Endodermal cell (in vitro differentiated cells): ENCODE measurements at regions not wholly inside any gene's neighbourhood (a gene's known extent, or its start where the extent isn't known, plus 50 kb on each side); places are given as distances from the start of the nearest gene placed in this dataset.

Experiments used
- DNase-seq: peaks from one replicate; pipeline ENCODE4 v3.0.0-alpha.2; 2017
- H3K27ac ChIP-seq: 2 replicates; pipeline ENCODE4 v1.5.1; 2013; ENCODE audit warnings: mild to moderate bottlenecking, low read depth, low read length, moderate library complexity
- H3K27me3 ChIP-seq: 2 replicates; pipeline ENCODE4 v1.6.1; 2013; ENCODE audit warnings: mild to moderate bottlenecking, low read length, moderate library complexity; ENCODE audit not compliant: insufficient read depth, control insufficient read depth, poor library complexity, severe bottlenecking
- H3K36me3 ChIP-seq: 2 replicates; pipeline ENCODE4 v1.7.0; 2013; ENCODE audit warnings: mild to moderate bottlenecking, low read length, moderate library complexity; ENCODE audit not compliant: control insufficient read depth, insufficient read depth
- H3K4me1 ChIP-seq: one replicate; pipeline ENCODE4 v1.7.0; 2013; ENCODE audit warnings: low read length; ENCODE audit not compliant: control insufficient read depth, insufficient read depth
- H3K4me3 ChIP-seq: 2 replicates; pipeline ENCODE4 v1.5.1; 2013; ENCODE audit warnings: mild to moderate bottlenecking, low read length, moderate library complexity
- H3K9ac ChIP-seq: 2 replicates; pipeline ENCODE4 v1.6.1; 2013; ENCODE audit warnings: mild to moderate bottlenecking, low read length, moderate library complexity; ENCODE audit not compliant: poor library complexity, severe bottlenecking; ENCODE audit errors: extremely low read depth
- H3K9me3 ChIP-seq: 2 replicates; pipeline ENCODE4 v1.6.1; 2013; ENCODE audit warnings: mild to moderate bottlenecking, low read length, moderate library complexity; ENCODE audit not compliant: control insufficient read depth
- H3K27ac Mint-ChIP-seq: 2 replicates; pipeline ENCODE4 v1.8.0; 2020; ENCODE audit warnings: mixed read lengths
- H3K27me3 Mint-ChIP-seq: 2 replicates; pipeline ENCODE4 v1.8.0; 2021; ENCODE audit warnings: mild to moderate bottlenecking, mixed read lengths; ENCODE audit not compliant: insufficient read depth
- H3K36me3 Mint-ChIP-seq: 2 replicates; pipeline ENCODE4 v1.8.0; 2020; ENCODE audit warnings: low read depth, mixed read lengths
- H3K4me1 Mint-ChIP-seq: 2 replicates; pipeline ENCODE4 v1.8.0; 2020; ENCODE audit warnings: mixed read lengths
- H3K4me3 Mint-ChIP-seq: 2 replicates; pipeline ENCODE4 v1.8.0; 2020; ENCODE audit warnings: mild to moderate bottlenecking, moderate library complexity, mixed read lengths
- H3K9me3 Mint-ChIP-seq: 2 replicates; pipeline ENCODE4 v1.8.0; 2020; ENCODE audit warnings: mild to moderate bottlenecking, mixed read lengths
- CTCF ChIP-seq: fragments of 200-600 bp; sonication (generic); conservative IDR thresholded peaks from 2 replicates; pipeline ENCODE4 v1.5.0; 2021; ENCODE audit warnings: antibody characterized with exemption, mild to moderate bottlenecking
- whole genome bisulfite sequencing, 2 experiments: methylation state at CpG; one replicate each; pipeline versions ENCODE4 v1.1.5 to v1.1.7; 2013; ENCODE audit warnings: missing lambda C conversion rate in 2 of 2, mixed read lengths in 1 of 2; ENCODE audit not compliant: insufficient coverage in 1 of 2, insufficient read length in 1 of 2; 5-methylcytosine and 5-hydroxymethylcytosine counted together

GRCh38 chr12:42905419-42905705 lies 315.8 kb upstream of the PRICKLE1 start:
- no peaks in the 10 kb centered on the region for H3K4me1 ChIP-seq
- peaks cover 13% of the 10 kb centered on the region for H3K9me3 Mint-ChIP-seq
- peaks cover 28% of the 10 kb centered on the region for H3K9me3 ChIP-seq
- H3K4me3 ChIP-seq = no peak overlapping the region
- H3K4me1 Mint-ChIP-seq = peaks cover 2% of the 10 kb centered on the region
- H3K27ac Mint-ChIP-seq = no peak overlapping the region
- 90% methylated on average over 2 of the region's 2 CpGs; no CpG with 5 or more reads in 1 of the 2 experiments for WGBS, 2 experiments
- no peaks in the 10 kb centered on the region for H3K36me3 ChIP-seq
- no peak overlapping the region for H3K4me3 Mint-ChIP-seq
- peaks cover 6% of the 10 kb centered on the region for H3K36me3 Mint-ChIP-seq
- no peak for TF ChIP-seq CTCF
- DNase-seq = no peak
- H3K27ac ChIP-seq = no peak overlapping the region
- H3K27me3 Mint-ChIP-seq = no peaks in the 10 kb centered on the region
- no peaks in the 10 kb centered on the region for H3K27me3 ChIP-seq
- no peak overlapping the region for H3K9ac ChIP-seq

DNA sequence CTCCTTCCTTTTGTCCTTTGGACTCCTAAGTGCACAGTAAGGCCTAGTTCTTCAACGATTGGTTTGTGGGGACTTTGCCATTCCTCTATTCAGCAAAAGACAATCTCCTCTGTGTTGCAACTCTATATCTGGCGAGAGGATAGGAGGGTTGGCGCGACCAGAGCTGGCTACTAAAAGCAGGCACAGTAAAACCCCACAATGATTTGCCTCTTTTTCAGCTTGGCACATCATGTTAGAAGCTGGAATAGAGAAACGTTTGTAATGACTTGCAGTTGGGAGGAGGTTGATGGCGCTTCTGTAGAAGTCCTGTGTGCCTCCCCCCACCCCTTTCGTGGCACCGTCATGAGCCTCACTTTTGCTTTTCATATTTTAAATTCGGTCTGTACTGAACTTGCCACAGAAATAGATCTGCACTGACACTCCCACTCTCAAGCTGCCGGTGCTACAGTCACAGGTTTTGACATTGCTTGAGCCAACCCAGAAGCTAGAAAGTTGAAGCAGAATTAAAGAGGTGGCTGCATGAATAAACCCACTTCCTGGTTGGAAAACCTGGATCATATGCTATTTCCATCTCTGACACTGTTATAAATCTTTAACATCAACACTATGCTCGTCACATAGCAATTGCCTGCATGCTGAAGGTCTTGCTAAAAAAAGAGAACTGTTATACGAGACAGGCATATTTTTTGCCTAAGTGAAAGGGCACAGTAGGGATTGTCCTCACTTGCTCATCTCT lies 315.3 kb upstream of the PRICKLE1 start:
- no peak overlapping the region for H3K9ac ChIP-seq
- no peaks in the 10 kb centered on the region for H3K4me1 ChIP-seq
- peaks cover 13% of the 10 kb centered on the region for H3K9me3 Mint-ChIP-seq
- no peak overlapping the region for H3K4me3 ChIP-seq
- H3K36me3 ChIP-seq = no peaks in the 10 kb centered on the region
- DNase-seq = no peak
- WGBS, 2 experiments = 95 to 100% methylated on average over 5 to 12 of the region's 12 CpGs
- no peaks in the 10 kb centered on the region for H3K27me3 Mint-ChIP-seq
- H3K36me3 Mint-ChIP-seq = peaks cover 6% of the 10 kb centered on the region
- no peak for TF ChIP-seq CTCF
- H3K4me1 Mint-ChIP-seq = peaks cover 2% of the 10 kb centered on the region
- H3K9me3 ChIP-seq = peaks cover 28% of the 10 kb centered on the region
- H3K4me3 Mint-ChIP-seq = no peak overlapping the region
- no peak overlapping the region for H3K27ac Mint-ChIP-seq
- no peaks in the 10 kb centered on the region for H3K27me3 ChIP-seq
- H3K27ac ChIP-seq = no peak overlapping the region

DNA sequence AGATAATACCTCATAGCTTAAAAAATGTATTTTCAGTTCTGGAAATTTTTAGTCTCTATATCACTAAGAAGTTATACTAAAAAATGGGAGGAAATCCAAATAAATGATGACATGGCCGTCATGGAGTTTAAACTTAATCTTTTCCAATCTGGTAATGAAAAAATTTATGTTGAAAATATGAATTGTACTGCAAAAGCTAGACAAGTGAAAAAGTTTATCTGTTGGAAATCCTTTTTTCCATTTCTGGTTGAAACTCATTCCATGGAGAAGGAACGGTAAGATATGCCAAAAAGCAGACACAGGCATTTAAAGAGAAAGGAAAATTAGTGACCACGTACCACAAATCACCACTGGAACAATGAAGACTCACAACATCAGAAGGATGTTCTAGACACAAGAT lies 314.2 kb upstream of the PRICKLE1 start:
- no peaks in the 10 kb centered on the region for H3K27me3 Mint-ChIP-seq
- H3K4me1 Mint-ChIP-seq = peaks cover 2% of the 10 kb centered on the region
- Histone ChIP-seq H3K4me1 (no peaks in the 10 kb centered on the region), H3K27ac (no peak overlapping the region), H3K9me3 (peaks cover 25% of the 10 kb centered on the region), H3K36me3 (no peaks in the 10 kb centered on the region), H3K4me3 (no peak overlapping the region), H3K27me3 (no peaks in the 10 kb centered on the region), H3K9ac (no peak overlapping the region)
- TF ChIP-seq CTCF = no peak
- WGBS, 2 experiments = 98 to 100% methylated on average over 1 to 3 of the region's 3 CpGs
- H3K4me3 Mint-ChIP-seq = no peak overlapping the region
- H3K9me3 Mint-ChIP-seq = peaks cover 13% of the 10 kb centered on the region
- H3K36me3 Mint-ChIP-seq = peaks cover 6% of the 10 kb centered on the region
- no peak overlapping the region for H3K27ac Mint-ChIP-seq
- no peak for DNase-seq
